RWPE2 (cell line): ENCODE measurements at regions not wholly inside any gene's neighbourhood (a gene's known extent, or its start where the extent isn't known, plus 50 kb on each side); places are given as distances from the start of the nearest gene placed in this dataset.

ENCODE experiments used
- ATAC-seq: fragments of 200-7000 bp; cut with Tn5 transposase; 3 replicates; pipeline ENCODE4 v1.9.1; 2021; ENCODE audit warnings: low read depth
- DNase-seq: peaks from one replicate; pipeline ENCODE4 v3.0.0-alpha.2; 2020; ENCODE audit warnings: low spot score
- H3K27ac ChIP-seq: fragments of 450-650 bp; 2 replicates; pipeline ENCODE4 v1.5.1; 2017; ENCODE audit warnings: mild to moderate bottlenecking; ENCODE audit not compliant: poor library complexity, severe bottlenecking
- H3K27me3 ChIP-seq: fragments of 250-450 bp; sonication (Bioruptor Pico); 2 replicates; pipeline ENCODE4 v1.5.1; 2021; ENCODE audit warnings: mild to moderate bottlenecking, moderate library complexity; ENCODE audit not compliant: insufficient read depth, poor library complexity, severe bottlenecking
- H3K36me3 ChIP-seq: fragments of 250-450 bp; sonication (Bioruptor Pico); 2 replicates; pipeline ENCODE4 v1.5.1; 2020; ENCODE audit warnings: low read depth, mild to moderate bottlenecking, moderate library complexity
- H3K4me1 ChIP-seq: fragments of 250-450 bp; sonication (Bioruptor Pico); 2 replicates; pipeline ENCODE4 v1.5.1; 2021; ENCODE audit warnings: mild to moderate bottlenecking, moderate library complexity; ENCODE audit not compliant: insufficient read depth, poor library complexity, severe bottlenecking
- H3K4me3 ChIP-seq: fragments of 250-450 bp; sonication (Bioruptor Pico); 2 replicates; pipeline ENCODE4 v1.5.1; 2021; ENCODE audit warnings: mild to moderate bottlenecking, moderate library complexity; ENCODE audit not compliant: severe bottlenecking
- H3K9me3 ChIP-seq: fragments of 250-450 bp; sonication (Bioruptor Pico); 2 replicates; pipeline ENCODE4 v1.5.1; 2021; ENCODE audit warnings: mild to moderate bottlenecking, moderate library complexity; ENCODE audit not compliant: severe bottlenecking
- TF ChIP-seq, protein P1 (sequence below): fragments of 450-650 bp; IDR thresholded peaks from one replicate; pipeline ENCODE4 v1.5.1; 2017; ENCODE audit warnings: mild to moderate bottlenecking, moderate library complexity; ENCODE audit not compliant: poor library complexity, severe bottlenecking

DNA sequence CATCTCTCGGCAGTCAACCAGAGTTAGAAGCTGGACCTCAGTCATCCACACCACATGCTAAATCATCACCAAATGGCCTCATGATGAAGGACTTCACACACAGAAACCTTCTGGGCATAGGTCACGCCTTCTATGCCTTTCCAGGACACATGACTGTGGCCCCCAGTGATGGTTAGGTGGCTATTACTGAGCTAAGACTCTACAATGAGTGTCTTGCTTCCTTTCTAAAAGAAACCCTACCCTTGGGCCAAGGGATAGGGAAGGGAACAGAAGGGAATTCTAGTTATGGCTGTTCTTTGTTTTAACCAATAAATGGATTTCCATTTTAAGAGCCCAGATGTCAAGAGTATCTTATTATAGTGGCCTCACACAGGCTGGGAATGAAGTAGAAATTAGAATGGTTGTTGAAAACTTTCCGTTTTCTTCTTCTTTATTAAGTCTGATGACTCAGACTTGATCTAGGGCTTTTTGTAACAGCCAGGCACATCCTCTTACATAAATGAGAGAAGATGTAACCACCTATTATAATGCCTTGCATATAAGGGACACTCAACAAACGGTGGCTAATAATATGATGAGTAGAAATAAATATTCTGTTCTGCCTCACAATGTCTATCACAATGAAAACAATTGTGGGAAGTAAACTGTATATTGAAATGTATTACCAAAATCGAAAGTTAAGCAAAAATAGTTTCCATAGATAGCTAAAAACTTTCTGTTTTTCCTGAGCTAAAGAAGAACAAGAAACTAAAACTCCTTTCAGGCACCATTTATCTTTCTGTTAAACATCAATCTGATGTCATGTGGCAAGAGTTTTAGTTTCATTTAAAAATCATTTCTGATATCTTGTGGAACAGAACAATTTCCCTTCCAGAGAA lies 62.5 kb upstream of the TOMM7 start:
- Histone ChIP-seq H3K27ac (no peak overlapping the region), H3K4me1 (peaks cover 7% of the 10 kb centered on the region), H3K4me3 (no peak overlapping the region), H3K9me3 (no peaks in the 10 kb centered on the region), H3K27me3 (no peaks in the 10 kb centered on the region), H3K36me3 (no peaks in the 10 kb centered on the region)
- TF ChIP-seq, protein P1, sequence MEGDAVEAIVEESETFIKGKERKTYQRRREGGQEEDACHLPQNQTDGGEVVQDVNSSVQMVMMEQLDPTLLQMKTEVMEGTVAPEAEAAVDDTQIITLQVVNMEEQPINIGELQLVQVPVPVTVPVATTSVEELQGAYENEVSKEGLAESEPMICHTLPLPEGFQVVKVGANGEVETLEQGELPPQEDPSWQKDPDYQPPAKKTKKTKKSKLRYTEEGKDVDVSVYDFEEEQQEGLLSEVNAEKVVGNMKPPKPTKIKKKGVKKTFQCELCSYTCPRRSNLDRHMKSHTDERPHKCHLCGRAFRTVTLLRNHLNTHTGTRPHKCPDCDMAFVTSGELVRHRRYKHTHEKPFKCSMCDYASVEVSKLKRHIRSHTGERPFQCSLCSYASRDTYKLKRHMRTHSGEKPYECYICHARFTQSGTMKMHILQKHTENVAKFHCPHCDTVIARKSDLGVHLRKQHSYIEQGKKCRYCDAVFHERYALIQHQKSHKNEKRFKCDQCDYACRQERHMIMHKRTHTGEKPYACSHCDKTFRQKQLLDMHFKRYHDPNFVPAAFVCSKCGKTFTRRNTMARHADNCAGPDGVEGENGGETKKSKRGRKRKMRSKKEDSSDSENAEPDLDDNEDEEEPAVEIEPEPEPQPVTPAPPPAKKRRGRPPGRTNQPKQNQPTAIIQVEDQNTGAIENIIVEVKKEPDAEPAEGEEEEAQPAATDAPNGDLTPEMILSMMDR = no peak
- DNase-seq (no peak), ATAC-seq (no peak)

DNA sequence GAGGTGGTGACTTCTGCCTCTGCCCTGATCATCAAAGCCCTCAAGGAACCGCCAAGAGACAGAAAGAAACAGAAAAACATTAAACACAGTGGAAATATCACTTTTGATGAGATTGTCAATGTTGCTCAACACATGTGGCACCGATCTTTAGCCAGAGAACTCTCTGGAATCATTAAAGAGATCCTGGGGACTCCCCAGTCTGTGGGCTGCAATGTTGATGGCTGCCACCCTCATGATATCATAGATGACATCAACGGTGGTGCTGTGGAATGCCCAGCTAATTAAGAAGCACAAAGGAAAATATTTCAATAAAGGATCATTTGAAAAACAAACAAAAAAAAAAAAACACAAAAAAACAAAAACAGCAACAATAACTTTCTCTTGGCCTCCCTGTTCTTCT lies 59.5 kb upstream of the TOMM7 start:
- no peaks in the 10 kb centered on the region for H3K27me3 ChIP-seq
- TF ChIP-seq, protein P1 = no peak
- H3K4me1 ChIP-seq = peaks cover 7% of the 10 kb centered on the region
- no peaks in the 10 kb centered on the region for H3K36me3 ChIP-seq
- H3K9me3 ChIP-seq = no peaks in the 10 kb centered on the region
- DNase-seq (no peak), ATAC-seq (no peak)
- H3K4me3 ChIP-seq = no peak overlapping the region
- H3K27ac ChIP-seq = no peak overlapping the region

DNA sequence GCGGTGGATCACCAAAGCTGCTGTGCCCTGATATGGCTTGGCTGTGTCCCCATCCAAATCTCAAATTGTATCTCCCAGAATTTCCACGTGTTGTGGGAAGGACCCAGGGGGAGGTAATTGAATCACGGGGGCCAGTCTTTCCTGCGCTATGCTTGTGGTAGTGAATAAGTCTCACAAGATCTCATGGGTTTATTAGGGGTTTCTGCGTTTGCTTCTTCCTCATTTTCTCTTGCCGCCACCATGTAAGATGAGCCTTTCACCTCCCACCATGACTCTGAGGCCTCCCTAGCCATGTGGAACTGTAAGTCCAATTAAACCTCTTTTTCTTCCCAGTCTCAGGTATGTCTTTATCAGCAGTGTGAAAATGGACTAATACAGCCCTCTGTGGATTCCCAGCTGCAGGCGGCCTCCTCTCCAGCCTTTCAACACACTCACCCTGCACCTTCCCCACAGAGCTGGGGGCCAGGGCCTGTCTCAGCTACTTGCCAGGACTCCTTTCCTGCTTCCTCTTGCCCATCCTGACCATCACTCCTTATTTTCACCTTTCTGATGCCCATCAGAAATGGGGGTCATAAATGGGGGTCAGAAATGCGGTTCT lies 57.2 kb upstream of the TOMM7 start:
- no peak for ATAC-seq
- H3K4me1 ChIP-seq = no peaks in the 10 kb centered on the region
- no peak overlapping the region for H3K4me3 ChIP-seq
- H3K9me3 ChIP-seq = no peaks in the 10 kb centered on the region
- no peaks in the 10 kb centered on the region for H3K27me3 ChIP-seq
- DNase-seq = no peak
- no peaks in the 10 kb centered on the region for H3K36me3 ChIP-seq
- TF ChIP-seq, protein P1 = no peak
- no peak overlapping the region for H3K27ac ChIP-seq

DNA sequence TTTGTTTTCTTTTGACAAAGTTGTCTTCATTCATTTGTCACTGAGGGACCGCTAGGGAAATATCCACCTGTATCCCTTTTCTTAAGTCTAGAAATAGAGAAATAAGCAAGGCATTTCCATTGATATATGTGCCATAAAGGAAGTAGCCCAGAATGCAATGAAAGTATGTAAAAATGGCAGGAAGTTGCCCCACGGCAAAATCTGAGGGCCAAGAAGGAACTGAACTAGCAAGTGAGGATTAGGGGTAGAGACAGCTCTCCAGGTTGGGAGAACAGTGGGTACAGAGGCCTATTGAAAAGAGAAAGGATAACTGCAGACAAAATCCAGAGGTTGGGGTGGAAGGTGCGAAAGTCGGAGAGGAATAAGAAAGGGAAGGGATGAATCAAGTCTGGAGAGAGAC lies 56.6 kb upstream of the TOMM7 start:
- no peak overlapping the region for H3K27ac ChIP-seq
- ATAC-seq (no peak), DNase-seq (no peak)
- H3K9me3 ChIP-seq = no peaks in the 10 kb centered on the region
- H3K36me3 ChIP-seq = no peaks in the 10 kb centered on the region
- no peaks in the 10 kb centered on the region for H3K4me1 ChIP-seq
- no peak overlapping the region for H3K4me3 ChIP-seq
- no peaks in the 10 kb centered on the region for H3K27me3 ChIP-seq
- TF ChIP-seq, protein P1 = no peak
